HG03378 (cell line): ENCODE measurements at regions not wholly inside any gene's neighbourhood (a gene's known extent, or its start where the extent isn't known, plus 50 kb on each side); places are given as distances from the start of the nearest gene placed in this dataset.

ENCODE experiments used
- ATAC-seq: cut with Tn5 transposase; IDR thresholded peaks from one replicate; pipeline ENCODE4 v1.9.1; 2021; ENCODE audit warnings: mild to moderate bottlenecking, moderate library complexity; ENCODE audit not compliant: unreplicated experiment

DNA sequence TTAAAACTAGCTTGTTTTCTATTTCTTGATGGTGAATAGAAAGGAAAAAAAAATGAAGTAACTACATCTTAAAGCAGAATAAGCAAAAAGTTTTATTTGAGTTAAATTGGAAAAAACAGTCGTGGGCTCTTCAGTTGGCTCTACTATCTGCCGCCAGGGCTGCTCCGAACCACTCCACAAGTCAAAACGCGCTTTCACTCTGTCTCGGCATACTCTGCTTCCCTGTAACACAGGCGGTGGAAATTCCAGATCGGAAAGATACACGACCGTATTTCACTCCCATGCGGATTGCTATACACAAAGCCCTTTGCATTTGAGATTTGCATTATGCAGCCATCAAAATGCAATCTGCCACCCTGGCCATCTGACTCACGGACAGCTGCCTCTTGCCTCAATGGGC, 505.6 kb downstream of the IRX1 start:
- ATAC-seq, result no peak

- ATAC-seq, result no peak
Observed at GRCh38 chr5:4104831-4105597, 509.4 kb downstream of the IRX1 start.

DNA sequence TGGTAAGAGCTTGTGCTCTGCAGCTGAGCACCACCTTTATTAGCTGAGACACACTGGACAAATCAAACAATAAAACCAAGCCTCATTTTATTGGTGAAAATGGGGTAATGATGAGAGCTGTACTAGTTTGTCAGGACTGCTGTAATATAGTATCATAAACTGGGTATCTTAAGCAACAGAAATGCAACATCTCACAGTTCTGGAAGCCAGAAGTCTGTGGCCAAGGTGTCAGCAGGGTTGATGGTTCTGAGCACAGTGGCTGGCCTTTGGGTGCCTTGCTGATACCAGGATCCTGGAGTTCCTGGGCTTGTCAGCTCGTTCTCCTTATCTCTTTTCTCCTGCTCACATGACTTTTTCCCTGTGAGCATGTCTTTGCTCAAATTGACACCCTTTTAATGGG, 513.1 kb downstream of the IRX1 start:
- ATAC-seq, result no peak

DNA sequence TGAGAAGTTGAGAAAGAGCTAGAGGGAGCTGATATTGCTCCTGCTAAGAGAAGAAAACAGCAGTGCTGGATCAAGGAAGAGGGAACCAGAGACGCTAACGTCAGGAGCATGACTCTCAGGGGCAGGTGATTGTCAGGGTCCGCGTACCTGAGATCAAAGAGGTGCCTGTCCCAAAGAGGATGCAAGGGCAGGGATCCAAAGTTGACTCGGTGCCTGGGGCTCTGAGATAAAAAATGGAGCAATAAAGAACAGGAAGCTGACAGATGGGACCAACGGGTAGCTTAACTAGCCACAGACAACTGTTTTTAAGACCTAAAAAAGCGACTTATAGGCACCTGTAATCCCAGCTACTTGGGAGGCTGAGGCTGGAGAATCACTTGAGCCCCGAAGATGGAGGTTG, 517.8 kb downstream of the IRX1 start:
- no peak for ATAC-seq

DNA sequence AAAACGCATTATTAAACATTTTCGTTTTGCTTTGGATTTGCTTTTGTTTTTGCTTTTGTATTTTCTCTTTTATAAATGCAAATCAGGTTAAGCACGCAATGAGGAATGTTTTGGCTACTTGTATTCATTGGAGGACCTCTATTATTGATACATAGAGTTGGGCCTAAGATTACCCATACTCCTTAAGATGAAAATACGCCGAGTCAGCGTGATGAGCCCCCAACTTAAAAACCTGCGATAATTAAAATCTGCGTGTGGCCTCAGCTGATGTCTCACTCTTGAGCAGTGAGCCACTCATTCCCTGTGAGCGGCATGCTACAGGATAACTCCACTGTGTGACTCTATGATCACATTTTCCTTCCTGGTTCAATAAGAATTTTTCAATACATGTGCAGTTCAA, 518.3 kb downstream of the IRX1 start:
- no peak for ATAC-seq

DNA sequence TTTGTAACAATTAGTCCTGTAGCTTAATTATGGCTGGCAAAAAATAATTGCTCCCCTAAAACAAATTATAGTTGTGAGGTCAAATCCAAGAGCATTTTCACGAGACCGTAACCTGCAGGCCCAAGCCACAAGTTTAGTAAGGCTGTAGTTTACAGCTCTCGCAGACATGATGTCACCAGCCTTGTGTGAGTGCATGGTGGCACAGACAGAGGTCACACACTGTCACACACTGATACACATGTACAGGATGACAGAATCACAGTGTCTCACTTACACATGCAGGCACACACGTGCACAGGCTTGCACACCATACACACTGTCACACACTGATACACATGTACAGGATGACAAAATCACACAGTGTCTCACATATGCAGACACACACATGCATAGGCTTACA, 518.8 kb downstream of the IRX1 start:
- ATAC-seq, result no peak

- ATAC-seq, result no peak
Observed at GRCh38 chr5:4116834-4117233, 521.2 kb downstream of the IRX1 start.

DNA sequence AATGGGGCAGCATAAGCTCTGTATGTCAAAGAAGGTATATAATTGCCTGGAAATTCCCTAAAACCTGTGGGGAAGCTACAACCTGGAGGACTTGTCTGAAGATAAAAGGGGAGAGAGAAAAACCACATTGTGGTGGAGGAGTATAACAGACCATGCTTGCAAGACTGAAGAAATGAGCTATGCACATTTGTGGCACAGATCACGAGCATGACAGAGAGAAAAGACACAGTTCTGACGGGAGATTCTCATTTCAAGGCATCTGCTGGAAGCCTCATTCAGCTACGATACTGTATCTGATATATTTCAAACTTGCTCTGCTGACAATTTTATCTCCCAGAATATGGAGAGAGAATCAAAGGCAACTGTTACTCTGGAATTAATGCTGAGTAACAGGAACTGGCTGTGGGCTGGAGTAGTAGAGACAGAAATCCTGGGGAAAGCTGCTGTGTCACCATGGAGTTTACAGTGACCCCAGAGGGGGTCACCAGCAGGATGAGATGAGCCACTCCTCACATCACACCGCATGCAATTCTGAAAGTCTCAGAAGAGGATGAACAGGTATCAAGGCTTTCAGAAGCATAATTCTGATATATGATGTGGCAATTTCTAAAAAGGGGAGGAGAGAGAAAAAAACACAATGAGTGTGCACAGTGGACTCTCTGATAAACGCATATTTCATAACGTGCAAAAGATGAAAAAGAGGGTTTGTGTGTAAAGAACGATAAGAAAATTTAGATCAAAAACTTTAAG, 528.8 kb downstream of the IRX1 start:
- no peak for ATAC-seq

DNA sequence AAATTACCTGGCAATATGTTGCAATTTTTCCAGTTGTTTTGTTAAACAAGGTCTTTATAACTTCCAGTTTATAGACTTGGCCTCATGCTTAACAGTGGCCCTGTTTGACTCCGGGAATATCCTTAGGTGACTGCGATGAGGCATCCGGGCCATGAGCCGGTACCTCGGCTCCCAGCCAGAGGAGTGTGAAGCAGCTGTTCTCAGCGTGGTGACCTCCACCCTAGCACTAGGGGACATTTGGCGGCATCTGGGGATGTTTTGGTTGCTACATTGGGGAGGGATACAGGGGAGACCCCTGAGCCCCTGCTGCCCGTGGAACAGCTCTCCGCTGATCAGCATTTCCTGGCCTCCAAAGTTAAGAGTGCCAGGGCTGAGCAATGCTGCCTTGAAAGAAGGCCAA, 533.4 kb downstream of the IRX1 start:
- ATAC-seq, result no peak

GRCh38 chr5:4129523-4129922, 533.9 kb downstream of the IRX1 start:
- ATAC-seq, result no peak

DNA sequence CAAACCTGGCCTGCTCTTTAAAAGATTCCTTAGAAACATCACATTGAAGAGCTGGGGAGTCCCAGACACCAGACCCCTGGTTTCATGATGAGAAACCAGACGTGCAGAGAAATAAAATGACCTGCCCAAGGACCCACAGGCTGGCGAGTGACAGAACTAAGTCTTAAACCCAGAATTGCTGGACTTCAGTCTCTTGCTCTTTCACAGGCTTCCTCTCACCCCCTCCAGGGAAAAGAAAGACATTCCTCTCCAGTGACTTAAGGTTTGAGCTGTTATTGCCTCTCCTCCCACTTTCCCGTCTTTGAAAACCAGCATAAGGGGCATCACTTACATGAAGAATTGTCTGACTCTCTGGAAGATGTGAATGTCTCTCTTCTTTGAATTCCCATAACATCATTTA, 535.2 kb downstream of the IRX1 start:
- no peak for ATAC-seq

DNA sequence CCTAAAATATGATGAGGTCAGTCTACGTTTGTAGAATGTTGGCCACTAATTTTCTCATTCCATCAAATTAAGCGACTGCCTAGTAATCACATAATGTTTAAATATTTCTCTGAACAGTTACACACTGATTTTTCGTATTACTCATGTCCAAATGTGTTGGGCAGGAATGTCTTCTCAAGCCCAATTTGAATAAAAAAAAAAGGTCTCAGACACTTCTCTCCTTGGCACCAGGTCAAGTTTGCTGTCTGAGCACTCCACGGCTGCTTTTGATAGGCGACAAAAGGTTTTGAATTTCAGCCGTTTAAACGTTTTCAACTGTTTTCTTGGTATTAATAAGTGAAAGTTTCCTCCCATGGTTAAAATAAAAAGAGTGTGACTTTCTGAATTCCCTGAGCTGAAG, 542.1 kb downstream of the IRX1 start:
- ATAC-seq, result no peak

DNA sequence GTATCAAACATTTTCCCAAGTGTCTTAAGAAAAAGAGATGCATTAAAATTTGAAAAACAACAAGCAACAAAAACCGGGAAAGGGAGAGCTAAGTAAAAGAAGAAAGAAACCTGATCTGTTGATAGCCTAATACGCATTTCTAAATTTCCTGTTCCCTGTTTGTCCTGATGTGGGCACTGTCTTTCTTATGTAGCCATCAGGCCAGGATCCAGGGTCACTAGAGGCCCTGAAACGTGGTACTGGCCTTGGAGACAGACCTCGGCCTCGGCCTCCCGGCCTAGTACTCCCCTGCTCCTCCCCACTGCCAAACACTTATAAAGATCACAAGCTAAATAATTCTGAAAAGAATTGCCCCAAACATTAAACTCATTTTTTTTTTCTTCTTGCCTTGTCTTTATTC, 547.2 kb downstream of the IRX1 start:
- ATAC-seq, result no peak

DNA sequence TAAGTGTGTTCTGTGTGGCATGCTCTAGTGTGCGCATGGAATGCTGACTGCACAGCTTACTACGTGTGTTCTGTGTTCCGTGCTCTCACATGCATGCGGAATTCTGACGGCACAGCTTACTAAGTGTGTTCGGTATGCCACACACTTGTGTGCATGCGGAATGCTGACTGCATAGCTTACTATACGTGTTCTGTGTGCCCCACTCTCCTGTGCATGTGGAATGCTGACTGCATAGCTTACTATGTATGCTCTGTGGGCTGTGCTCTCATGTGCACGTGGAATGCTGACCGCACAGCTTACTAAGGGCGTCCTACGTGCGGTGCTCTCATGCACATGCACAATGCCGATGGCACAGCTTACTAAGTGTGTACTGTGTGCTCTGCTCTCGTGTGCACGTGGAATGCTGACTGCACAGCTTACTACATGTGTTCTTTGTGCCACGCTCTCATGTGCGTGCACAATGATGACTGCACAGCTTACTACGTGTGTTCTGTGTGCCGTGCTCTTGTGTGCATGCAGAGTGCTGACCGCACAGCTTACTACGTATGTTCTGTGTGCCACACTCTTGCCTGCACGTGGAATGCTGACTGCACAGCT, 548.9 kb downstream of the IRX1 start:
- no peak for ATAC-seq

GRCh38 chr5:4145511-4145910, 549.9 kb downstream of the IRX1 start:
- ATAC-seq, result no peak

- no peak for ATAC-seq
Observed at GRCh38 chr5:4148009-4148408, 552.4 kb downstream of the IRX1 start.

- ATAC-seq, result no peak
Observed at GRCh38 chr5:4150067-4150466, 554.4 kb downstream of the IRX1 start.

DNA sequence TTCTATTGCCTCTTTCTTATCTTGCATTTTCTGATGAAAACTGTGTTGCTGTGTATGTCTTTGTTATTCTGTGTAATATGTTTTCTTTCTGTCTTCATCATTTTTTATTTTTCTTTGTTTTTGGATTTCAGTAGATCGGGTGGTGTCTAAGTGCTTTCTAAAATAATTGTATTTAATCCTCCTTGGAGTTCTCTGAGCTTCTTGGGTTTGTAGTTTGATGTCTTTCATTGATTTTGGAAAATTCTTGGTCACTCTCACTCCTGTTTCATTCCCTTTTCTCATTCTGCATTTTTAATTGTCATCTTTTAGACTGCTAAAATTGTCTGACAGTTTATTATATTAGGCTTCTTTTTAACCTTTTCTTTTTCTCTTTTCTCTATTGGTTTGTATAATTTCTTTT, 560.5 kb downstream of the IRX1 start:
- ATAC-seq, result no peak

- ATAC-seq, result no peak
Observed at GRCh38 chr5:4156889-4157288, 561.3 kb downstream of the IRX1 start.

GRCh38 chr5:4158750-4159447, 563.3 kb downstream of the IRX1 start:
- no peak for ATAC-seq

GRCh38 chr5:4159681-4160080, 564.0 kb downstream of the IRX1 start:
- no peak for ATAC-seq

- no peak for ATAC-seq
Observed at GRCh38 chr5:4164167-4164566, 568.5 kb downstream of the IRX1 start.
